Posterior cingulate gyrus (tissue), 11 donors: ENCODE measurements at regions not wholly inside any gene's neighbourhood (a gene's known extent, or its start where the extent isn't known, plus 50 kb on each side); places are given as distances from the start of the nearest gene placed in this dataset.

Source experiments
- DNase-seq, 10 donors: peaks; one replicate each; pipeline versions ENCODE4 v3.0.0 to v3.0.0-alpha.2; 2020 to 2021; ENCODE audit warnings: mixed read lengths in 3 of 10
- intact Hi-C: fragments of 100-400 bp; cut with DNase I; formaldehyde crosslinking; loops from one replicate; pipeline ENCODE4 v1.15.1; 2023

GRCh38 chr11:28616160-28616965 is 508.2 kb downstream of the METTL15 start:
- no peak for DNase-seq
- intact Hi-C loops = no loop called here

- intact Hi-C loops = no loop called here
- no peak for DNase-seq
Measured at GRCh38 chr11:28615542-28615941, 507.4 kb downstream of the METTL15 start.

- peak in 3 of 10 donors; percentile 47 to 73 (median 68) for DNase-seq
- intact Hi-C loops = no loop called here
Measured at GRCh38 chr11:28606930-28607329, 498.7 kb downstream of the METTL15 start.

- intact Hi-C loops = no loop called here
- no peak for DNase-seq
Measured at GRCh38 chr11:28599656-28600055, 491.5 kb downstream of the METTL15 start.

- intact Hi-C loops = no loop called here
- DNase-seq = no peak
Measured at GRCh38 chr11:28598531-28598930, 490.3 kb downstream of the METTL15 start.

- intact Hi-C loops = no loop called here
- no peak for DNase-seq
Measured at GRCh38 chr11:28596816-28597215, 488.6 kb downstream of the METTL15 start.

GRCh38 chr11:28592141-28592540 is 484.0 kb downstream of the METTL15 start:
- intact Hi-C loops = no loop called here

GRCh38 chr11:28584992-28585391 is 476.8 kb downstream of the METTL15 start:
- DNase-seq = no peak
- intact Hi-C loops = no loop called here

More at GRCh38 chr11:28592141-28592540, 484.0 kb downstream of the METTL15 start:
- no peak for DNase-seq

GRCh38 chr11:28582506-28582905 is 474.3 kb downstream of the METTL15 start:
- intact Hi-C loops = no loop called here
- DNase-seq = no peak

GRCh38 chr11:28581286-28582242 is 473.4 kb downstream of the METTL15 start:
- peak in 2 of 10 donors; percentile 75 to 76 for DNase-seq
- intact Hi-C loops = no loop called here

- intact Hi-C loops = no loop called here
- DNase-seq = no peak
Measured at GRCh38 chr11:28571371-28571770, 463.2 kb downstream of the METTL15 start.

GRCh38 chr11:28569106-28569505 is 460.9 kb downstream of the METTL15 start:
- DNase-seq = peak in 1 of 10 donors; percentile 53
- intact Hi-C loops = no loop called here

- intact Hi-C loops = no loop called here
Measured at GRCh38 chr11:28566339-28567089, 458.3 kb downstream of the METTL15 start.

GRCh38 chr11:28559492-28559891 is 451.3 kb downstream of the METTL15 start:
- no peak for DNase-seq
- intact Hi-C loops = no loop called here

More at GRCh38 chr11:28566339-28567089, 458.3 kb downstream of the METTL15 start:
- DNase-seq = peak; percentile 9 to 91 (median 44)

GRCh38 chr11:28547321-28547741 is 439.1 kb downstream of the METTL15 start:
- no peak for DNase-seq
- intact Hi-C loops = no loop called here

- intact Hi-C loops = no loop called here
- DNase-seq = no peak
Measured at GRCh38 chr11:28545536-28545935, 437.3 kb downstream of the METTL15 start.

GRCh38 chr11:28542561-28542960 is 434.4 kb downstream of the METTL15 start:
- intact Hi-C loops = no loop called here
- no peak for DNase-seq

- intact Hi-C loops = no loop called here
- DNase-seq = no peak
Measured at GRCh38 chr11:28539239-28540030, 431.2 kb downstream of the METTL15 start.

GRCh38 chr11:28537822-28538221 is 429.6 kb downstream of the METTL15 start:
- intact Hi-C loops = no loop called here
- DNase-seq = no peak
